SW480 (cell line): ENCODE measurements at regions not wholly inside any gene's neighbourhood (a gene's known extent, or its start where the extent isn't known, plus 50 kb on each side); places are given as distances from the start of the nearest gene placed in this dataset.
"Not testable (repeated sequence)": the region's sequence is repeated elsewhere in the genome, so short reads cannot be mapped to it uniquely, and the experiment has no call there.

ENCODE experiments used
- DNase-seq: peaks from one replicate; pipeline ENCODE4 v3.0.0-alpha.2; 2016; ENCODE audit warnings: low spot score

- DNase-seq, result peak; percentile 6
These were observed 91.1 kb upstream of the CLPB start for GRCh38 chr11:72525466-72525865.

GRCh38 chr11:72524711-72525110, 90.4 kb upstream of the CLPB start:
- DNase-seq, result no peak

- DNase-seq, result no peak
These were observed 89.7 kb upstream of the CLPB start for GRCh38 chr11:72523991-72524390.

- DNase-seq, result no peak
These were observed 87.9 kb upstream of the CLPB start for GRCh38 chr11:72522186-72522585.

GRCh38 chr11:72521664-72522063, 87.3 kb upstream of the CLPB start:
- no peak for DNase-seq

- DNase-seq, result no peak
These were observed 86.5 kb upstream of the CLPB start for GRCh38 chr11:72520815-72521214.

GRCh38 chr11:72519882-72520281, 85.6 kb upstream of the CLPB start:
- DNase-seq, result not testable (repeated sequence)

GRCh38 chr11:72519220-72519881, 85.0 kb upstream of the CLPB start:
- no peak for DNase-seq

GRCh38 chr11:72514331-72514730, 80.0 kb upstream of the CLPB start:
- DNase-seq, result no peak

- no peak for DNase-seq
These were observed 79.1 kb upstream of the CLPB start for GRCh38 chr11:72513411-72513810.

- no peak for DNase-seq
These were observed 78.6 kb upstream of the CLPB start for GRCh38 chr11:72512956-72513355.

GRCh38 chr11:72511393-72512047, 77.2 kb upstream of the CLPB start:
- DNase-seq, result no peak

GRCh38 chr11:72507050-72507449, 72.7 kb upstream of the CLPB start:
- DNase-seq, result no peak

GRCh38 chr11:72497731-72498130, 63.4 kb upstream of the CLPB start:
- no peak for DNase-seq

GRCh38 chr11:72494109-72494429, 59.7 kb upstream of the CLPB start:
- no peak for DNase-seq

- peak; percentile 50 for DNase-seq
These were observed 59.2 kb upstream of the CLPB start for GRCh38 chr11:72493426-72494108.

- no peak for DNase-seq
These were observed 56.7 kb upstream of the CLPB start for GRCh38 chr11:72491001-72491400.
